NCI-H748 treated with DMSO at 0.1 percent for 48 hours (cell line): ENCODE measurements at regions not wholly inside any gene's neighbourhood (a gene's known extent, or its start where the extent isn't known, plus 50 kb on each side); places are given as distances from the start of the nearest gene placed in this dataset.
"Not testable (repeated sequence)": the region's sequence is repeated elsewhere in the genome, so short reads cannot be mapped to it uniquely, and the experiment has no call there.

Experiments used
- DNase-seq: peaks from one replicate; lab custom pipeline; 2025; lab: John Stamatoyannopoulos, UW

GRCh38 chr3:69485489-69485888, 99.6 kb upstream of the FRMD4B start:
- no peak for DNase-seq

- no peak for DNase-seq
Observed at GRCh38 chr3:69484507-69485393, 98.9 kb upstream of the FRMD4B start.

- no peak for DNase-seq
Observed at GRCh38 chr3:69483449-69483848, 97.6 kb upstream of the FRMD4B start.

GRCh38 chr3:69480986-69481385, 95.1 kb upstream of the FRMD4B start:
- not testable (repeated sequence) for DNase-seq

- DNase-seq: no peak
Observed at GRCh38 chr3:69474186-69474585, 88.3 kb upstream of the FRMD4B start.

- DNase-seq: no peak
Observed at GRCh38 chr3:69472093-69472492, 86.2 kb upstream of the FRMD4B start.

- no peak for DNase-seq
Observed at GRCh38 chr3:69463531-69463930, 77.6 kb upstream of the FRMD4B start.

- no peak for DNase-seq
Observed at GRCh38 chr3:69462826-69463100, 76.9 kb upstream of the FRMD4B start.

GRCh38 chr3:69462022-69462825, 76.3 kb upstream of the FRMD4B start:
- no peak for DNase-seq

GRCh38 chr3:69460034-69460433, 74.1 kb upstream of the FRMD4B start:
- DNase-seq: no peak

- no peak for DNase-seq
Observed at GRCh38 chr3:69458803-69459365, 73.0 kb upstream of the FRMD4B start.

GRCh38 chr3:69456631-69457030, 70.7 kb upstream of the FRMD4B start:
- no peak for DNase-seq

GRCh38 chr3:69454204-69454787, 68.4 kb upstream of the FRMD4B start:
- DNase-seq: no peak

GRCh38 chr3:69452295-69452694, 66.4 kb upstream of the FRMD4B start:
- no peak for DNase-seq

GRCh38 chr3:69451594-69451993, 65.7 kb upstream of the FRMD4B start:
- no peak for DNase-seq

GRCh38 chr3:69448877-69449276, 63.0 kb upstream of the FRMD4B start:
- DNase-seq: no peak

- DNase-seq: no peak
Observed at GRCh38 chr3:69446402-69447072, 60.6 kb upstream of the FRMD4B start.

GRCh38 chr3:69445498-69445897, 59.6 kb upstream of the FRMD4B start:
- no peak for DNase-seq

GRCh38 chr3:69445024-69445423, 59.1 kb upstream of the FRMD4B start:
- DNase-seq: no peak

- DNase-seq: no peak
Observed at GRCh38 chr3:69443457-69443920, 57.6 kb upstream of the FRMD4B start.

- no peak for DNase-seq
Observed at GRCh38 chr3:69442771-69443311, 57.0 kb upstream of the FRMD4B start.

- DNase-seq: no peak
Observed at GRCh38 chr3:69441732-69442131, 55.8 kb upstream of the FRMD4B start.
